ENCODE measurements at regions not wholly inside any gene's neighbourhood (a gene's known extent, or its start where the extent isn't known, plus 50 kb on each side); places are given as distances from the start of the nearest gene placed in this dataset.
"Not testable (repeated sequence)": the region's sequence is repeated elsewhere in the genome, so short reads cannot be mapped to it uniquely, and the experiment has no call there.

GRCh38 chr13:57784633-57785032 is 153.1 kb downstream of the PCDH17 start:
- DNase-seq: peak; percentile 2

DNA sequence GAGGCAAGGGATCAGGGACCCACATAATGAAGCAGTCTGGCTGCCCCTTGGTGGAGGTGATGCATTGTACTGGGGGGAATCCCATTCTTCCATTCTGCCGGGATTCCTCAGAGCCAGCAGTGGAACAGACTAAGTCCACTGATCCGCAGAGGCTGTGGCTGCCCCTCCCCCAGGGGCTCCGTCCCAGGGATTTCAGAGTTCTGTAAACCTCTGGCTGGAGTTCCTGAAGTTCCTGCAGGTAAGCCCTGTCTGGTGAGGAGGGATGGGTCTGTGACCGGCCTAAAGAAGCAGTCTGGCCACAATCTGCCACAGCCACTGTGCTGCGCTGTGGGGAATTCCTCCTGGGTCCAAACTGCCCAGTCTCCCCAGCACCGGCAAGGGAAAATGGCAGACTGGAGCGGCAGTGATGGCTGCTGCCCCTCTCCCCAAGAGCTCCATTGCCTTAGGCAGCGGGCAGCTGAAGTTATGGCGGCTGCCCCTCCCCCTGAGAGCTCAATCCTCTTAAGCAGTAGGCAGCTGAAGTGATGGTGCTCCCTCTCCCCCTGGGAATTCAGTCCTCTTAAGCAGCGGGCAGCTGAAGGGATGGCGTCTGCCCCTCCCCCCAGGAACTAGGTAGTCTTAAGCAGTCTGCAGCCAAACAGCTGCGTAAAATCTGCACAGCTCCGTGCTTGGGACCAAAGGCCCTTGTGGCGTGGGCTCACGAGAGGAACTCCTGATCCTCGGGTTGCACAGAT is 155.7 kb downstream of the PCDH17 start:
- no peak for DNase-seq

DNA sequence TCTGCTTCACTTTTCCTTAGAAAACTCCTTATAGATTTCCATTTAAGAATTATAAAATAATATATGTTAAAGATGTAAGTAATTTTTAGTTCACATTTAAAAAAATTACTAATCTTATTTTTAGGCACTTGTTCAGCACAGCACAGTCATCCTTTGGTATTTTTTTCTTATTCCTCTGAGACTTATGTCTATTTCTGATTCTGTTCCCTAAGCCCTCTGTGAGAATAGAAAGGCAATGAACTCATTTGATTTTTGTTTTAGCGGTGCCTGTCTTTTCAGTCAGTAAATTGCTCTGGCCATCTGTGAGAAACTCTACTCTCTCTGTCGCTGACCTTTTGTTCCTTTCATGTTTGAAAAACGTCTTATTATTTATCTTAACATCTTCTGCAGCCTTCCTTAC is 168.1 kb downstream of the PCDH17 start:
- no peak for DNase-seq

- no peak for DNase-seq
Measured at GRCh38 chr13:57813651-57814050, 182.1 kb downstream of the PCDH17 start.

GRCh38 chr13:57815600-57815999 is 184.1 kb downstream of the PCDH17 start:
- no peak for DNase-seq

DNA sequence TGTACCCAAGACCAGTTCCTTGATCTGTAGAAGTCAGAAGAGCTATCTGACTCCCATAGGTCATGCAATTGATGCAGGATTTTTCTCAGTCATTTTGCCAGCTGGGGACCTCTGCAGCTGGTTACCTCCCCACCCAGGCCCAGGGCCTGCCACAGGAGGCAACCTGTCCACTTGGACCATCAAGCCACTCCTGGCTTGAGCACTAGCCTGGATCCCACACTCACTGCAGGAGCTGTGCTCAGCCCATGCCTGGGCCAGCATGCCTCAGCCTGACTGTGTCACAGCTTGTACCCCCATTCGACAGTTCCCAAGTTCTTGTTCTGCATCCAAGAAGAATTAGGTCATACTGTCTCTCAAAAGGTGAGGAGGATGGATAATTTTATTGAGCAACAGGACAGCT is 189.4 kb downstream of the PCDH17 start:
- DNase-seq: no peak

DNA sequence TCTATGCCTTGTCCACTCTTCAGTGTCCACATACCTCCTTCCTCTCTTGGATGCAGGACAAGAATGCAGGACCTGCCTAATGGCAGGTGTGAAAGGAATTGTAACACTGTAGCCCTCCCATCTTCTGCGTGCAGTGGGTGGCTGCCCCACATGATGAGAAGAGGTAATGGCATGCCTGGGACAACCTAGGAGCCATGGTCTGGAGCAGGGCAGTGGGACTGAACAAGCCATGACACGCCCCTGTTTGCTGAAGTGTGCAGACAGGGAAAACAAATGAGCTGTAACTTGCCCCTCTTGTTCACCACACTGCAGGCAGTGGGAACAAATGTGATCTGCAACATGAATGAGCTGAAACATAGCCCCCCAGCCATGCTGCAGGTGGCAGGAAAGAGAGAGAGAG is 192.2 kb downstream of the PCDH17 start:
- DNase-seq: no peak

DNA sequence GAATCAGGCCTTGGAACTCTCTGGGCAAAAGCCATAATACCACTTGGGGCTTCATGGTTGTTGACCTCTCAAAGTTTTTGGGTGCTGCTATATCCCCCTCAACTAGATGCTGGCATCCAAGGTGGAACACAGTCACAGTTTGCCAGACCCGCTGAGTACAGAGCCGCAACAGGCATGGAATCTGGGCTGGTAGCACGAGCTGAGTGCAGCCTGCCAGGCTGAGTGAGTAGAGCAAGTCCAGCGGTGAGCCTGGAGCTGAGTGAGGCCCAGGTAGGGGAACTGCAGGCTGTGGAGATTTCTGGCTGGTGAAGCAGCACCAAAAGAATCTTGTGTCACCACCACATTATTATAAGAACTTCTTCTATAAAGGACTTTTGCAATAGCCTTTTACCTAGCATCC is 192.6 kb downstream of the PCDH17 start:
- DNase-seq: no peak

DNA sequence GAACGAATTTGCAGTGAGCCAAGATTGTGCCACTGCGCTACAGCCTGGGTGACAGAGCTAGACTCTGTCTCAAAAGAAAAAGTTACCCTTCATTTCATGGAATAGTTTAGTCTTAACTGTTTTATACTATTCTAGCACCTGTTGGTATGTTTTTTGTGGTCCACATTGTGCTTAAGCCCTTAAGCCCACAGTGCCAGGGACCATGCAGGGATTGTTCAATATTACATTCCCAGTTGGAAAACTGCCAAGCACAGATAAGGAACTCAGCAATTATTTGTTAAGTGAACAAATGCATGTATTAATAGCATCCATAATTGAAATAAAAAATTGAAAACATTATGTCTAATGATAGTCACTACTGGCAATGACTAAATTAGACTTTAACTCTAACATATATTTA is 193.5 kb downstream of the PCDH17 start:
- DNase-seq: no peak

DNA sequence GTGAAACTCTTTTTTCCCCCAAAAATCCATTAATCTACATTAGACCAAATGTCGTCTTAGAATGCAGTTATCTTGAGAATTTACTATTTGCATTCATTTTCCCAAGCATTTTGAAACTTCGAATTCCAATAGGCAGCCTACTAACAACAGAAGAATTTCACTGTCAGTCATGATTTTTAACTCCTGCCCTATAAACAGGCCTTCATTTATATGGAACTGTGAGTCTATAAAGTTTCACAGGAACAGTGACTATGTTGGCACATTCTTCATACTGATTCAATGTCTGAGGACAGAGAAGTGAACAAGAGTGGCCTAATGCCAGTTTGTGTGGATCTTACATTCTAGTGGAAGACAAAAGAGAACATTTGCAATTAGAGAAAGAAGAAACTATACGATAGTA is 198.0 kb downstream of the PCDH17 start:
- no peak for DNase-seq

GRCh38 chr13:57832187-57832586 is 200.6 kb downstream of the PCDH17 start:
- DNase-seq: no peak

DNA sequence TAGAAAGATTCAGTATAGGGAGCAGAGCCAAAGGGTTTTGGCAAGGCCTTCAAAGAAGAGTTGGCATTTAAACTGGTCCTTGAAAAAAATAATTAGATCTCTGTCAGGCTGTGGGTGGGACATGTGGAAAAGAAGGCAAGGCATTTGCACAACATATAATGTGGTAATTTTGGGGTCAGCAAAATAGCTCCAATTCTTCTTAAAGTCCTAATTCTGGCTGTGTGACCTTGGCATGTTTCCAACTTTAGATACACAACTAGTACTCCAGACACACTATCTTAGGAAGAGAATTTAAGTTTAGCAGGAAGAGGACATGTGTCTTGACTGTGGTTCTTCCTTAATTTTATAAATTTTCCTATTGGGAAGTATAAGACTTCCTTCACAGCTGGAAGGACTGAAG is 206.3 kb downstream of the PCDH17 start:
- DNase-seq: no peak

DNA sequence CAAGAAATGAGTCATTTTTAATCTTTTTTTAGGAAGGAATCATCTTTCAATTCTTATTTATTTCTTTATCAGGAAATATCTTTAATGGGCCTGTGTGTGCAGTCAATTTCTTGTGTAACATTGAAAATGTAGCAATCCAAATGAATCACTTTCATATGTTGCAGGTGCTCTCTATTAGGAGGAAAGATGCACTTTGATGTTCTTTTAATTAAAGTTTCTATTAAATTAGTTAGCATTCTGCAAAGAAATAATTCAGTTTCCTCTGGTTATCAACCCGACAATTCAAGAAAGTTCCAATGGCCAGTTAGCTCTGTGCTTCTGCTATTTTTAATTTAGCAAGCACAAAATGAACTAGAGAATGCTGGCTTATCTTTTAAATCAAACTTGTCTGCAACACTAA is 212.0 kb downstream of the PCDH17 start:
- DNase-seq: no peak

DNA sequence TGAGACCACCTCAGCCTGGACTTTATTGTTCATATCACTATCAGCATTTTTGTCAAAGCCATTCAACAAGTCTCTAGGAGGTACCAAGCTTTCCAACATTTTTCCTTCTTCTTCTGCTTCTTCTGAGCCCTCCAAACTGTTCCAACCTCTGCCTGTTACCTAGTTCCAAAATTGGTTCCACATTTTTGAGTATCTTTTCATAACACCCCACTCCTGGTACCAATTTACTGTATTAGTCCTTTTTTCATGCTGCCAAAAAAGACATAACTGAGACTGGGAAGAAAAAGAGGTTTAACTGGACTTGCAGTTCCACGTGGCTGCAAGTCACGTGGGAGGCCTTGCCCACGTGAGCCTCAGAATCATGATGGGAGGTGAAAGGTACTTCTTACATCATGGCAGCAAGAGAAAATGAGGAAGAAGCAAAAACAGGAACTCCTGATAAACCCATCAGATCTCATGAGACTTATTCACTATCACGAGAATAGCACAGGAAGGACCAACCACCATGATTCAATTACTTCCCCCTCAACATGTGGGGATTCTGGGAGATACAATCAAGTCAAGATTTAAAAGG is 215.1 kb downstream of the PCDH17 start:
- DNase-seq: peak; percentile 11

DNA sequence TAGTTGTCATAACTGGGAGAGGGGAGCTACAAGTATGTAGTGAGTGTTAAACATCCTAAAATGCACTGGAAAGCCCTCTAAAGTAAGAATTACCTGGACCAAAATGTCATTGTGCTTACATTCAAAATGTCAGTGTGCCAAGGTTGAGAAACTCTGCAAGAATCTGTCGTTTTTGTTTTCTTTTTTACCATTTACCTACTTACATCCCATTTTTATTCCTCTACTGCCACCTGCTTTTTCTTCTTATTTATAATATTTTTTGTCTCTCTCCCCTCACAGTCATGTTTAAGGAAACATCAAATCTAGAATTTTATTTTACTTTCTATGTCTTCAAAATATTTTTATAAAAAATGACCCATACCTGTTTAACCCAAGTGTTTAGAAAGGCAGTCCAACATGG is 226.4 kb downstream of the PCDH17 start:
- no peak for DNase-seq

DNA sequence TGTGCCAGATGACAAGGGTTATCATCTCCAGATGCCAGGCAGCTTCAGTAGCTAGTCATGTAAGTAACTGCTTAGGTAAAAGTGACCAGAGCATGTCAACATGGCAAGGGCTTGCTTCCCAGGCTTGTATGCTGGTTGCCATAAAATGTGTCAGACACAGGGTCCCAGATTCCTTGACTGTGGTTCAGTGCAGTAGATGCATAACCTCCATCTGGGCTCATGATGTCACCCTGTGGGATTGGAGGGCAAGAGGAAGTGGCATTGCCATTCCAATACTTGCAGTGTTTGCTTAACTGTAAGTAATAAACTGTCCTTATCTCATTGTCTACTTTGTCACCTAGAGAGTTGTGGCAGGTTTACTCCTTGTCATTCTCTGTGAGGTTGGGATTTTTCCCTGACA is 226.8 kb downstream of the PCDH17 start:
- peak; percentile 8 for DNase-seq

- no peak for DNase-seq
Measured at GRCh38 chr13:57862879-57863278, 231.3 kb downstream of the PCDH17 start.

GRCh38 chr13:57865600-57866294 is 234.2 kb downstream of the PCDH17 start:
- DNase-seq: peak; percentile 86

GRCh38 chr13:57874530-57874929 is 243.0 kb downstream of the PCDH17 start:
- peak; percentile 73 for DNase-seq

GRCh38 chr13:57877601-57878000 is 246.1 kb downstream of the PCDH17 start:
- no peak for DNase-seq

GRCh38 chr13:57878291-57878690 is 246.7 kb downstream of the PCDH17 start:
- no peak for DNase-seq

DNA sequence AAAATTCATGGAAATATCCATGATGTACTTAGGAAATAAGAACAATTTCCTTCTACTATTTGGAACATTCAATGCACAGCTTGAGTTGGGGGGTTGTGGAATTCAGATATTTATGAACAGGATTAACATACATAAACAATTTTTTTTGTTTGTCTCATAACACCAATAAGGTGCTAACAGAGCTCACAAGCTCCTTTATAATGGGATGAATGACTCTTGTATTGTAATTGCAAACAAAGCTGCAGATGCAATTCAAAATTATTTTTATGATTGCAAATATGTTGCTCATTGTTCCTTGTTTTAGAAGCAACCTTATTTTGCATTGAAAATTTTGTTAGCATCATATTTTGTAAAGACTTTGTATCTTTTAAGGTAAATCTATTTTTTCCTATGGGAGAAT is 265.7 kb downstream of the PCDH17 start:
- DNase-seq: no peak

DNA sequence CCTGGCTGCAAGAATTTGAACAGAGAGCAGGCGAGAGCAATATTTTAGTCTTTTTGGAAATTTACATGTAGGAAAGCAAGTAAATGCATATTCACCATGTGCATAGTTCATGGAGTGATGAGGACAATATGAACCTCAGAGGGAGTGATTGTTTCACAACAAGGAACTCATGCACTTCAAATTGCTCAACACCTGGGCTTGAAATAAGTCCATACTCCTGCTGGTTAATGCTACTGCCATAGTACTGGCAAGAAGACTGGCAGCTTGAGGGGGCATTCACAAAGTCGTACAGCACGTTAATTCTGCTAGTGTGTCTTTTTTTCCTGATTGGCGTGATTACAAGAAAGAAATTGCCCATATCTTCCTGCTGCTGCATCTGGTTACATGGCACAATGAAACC is 267.6 kb downstream of the PCDH17 start:
- DNase-seq: no peak

DNA sequence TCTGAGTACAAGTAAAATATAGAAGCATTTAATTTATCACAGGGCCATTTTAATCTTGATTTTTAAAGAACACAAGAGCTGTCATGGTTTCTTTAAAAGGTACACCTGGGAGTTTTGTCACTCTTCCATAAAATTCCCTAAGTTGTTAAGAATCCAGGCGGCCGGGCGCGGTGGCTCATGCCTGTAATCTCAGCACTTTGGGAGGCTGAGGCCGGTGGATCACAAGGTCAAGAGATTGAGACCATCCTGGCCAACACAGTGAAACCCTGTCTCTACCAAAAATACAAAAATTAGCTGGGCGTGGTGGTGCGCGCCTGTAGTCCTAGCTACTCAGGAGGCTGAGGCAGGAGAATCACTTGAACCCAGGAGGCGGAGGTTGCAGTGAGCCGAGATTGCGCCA is 278.3 kb downstream of the PCDH17 start:
- not testable (repeated sequence) for DNase-seq
